NCI-H82 treated with DMSO at 0.1 percent for 48 hours (cell line): ENCODE measurements at regions not wholly inside any gene's neighbourhood (a gene's known extent, or its start where the extent isn't known, plus 50 kb on each side); places are given as distances from the start of the nearest gene placed in this dataset.
A peak's percentile ranks its signal among the peaks of the same experiment; 100 is the strongest.
"Not testable (repeated sequence)": the region's sequence is repeated elsewhere in the genome, so short reads cannot be mapped to it uniquely, and the experiment has no call there.

Experiments
- DNase-seq: peaks from one replicate; lab custom pipeline; 2025; ENCODE audit not compliant: unreplicated experiment; lab: John Stamatoyannopoulos, UW

DNA sequence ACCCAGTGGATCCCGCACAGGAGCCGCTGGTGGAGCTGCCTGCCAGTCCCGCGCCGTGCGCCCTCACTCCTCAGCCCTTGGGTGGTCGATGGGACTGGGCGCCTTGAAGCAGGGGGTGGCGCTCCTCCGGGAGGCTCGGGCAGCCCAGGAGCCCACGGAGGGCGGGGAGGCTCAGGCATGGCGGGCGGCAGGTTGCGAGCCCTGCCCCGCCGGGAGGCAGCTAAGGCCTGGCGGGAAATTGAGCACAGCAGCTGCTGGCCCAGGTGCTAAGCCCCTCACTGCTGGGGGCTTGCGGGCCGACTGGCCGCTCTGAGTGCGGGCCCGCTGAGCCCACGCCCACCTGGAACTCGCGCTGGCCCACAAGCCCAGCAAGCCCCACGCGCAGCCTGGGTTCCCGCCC, 127.1 kb upstream of the TMEM164 start:
- DNase-seq = no peak

DNA sequence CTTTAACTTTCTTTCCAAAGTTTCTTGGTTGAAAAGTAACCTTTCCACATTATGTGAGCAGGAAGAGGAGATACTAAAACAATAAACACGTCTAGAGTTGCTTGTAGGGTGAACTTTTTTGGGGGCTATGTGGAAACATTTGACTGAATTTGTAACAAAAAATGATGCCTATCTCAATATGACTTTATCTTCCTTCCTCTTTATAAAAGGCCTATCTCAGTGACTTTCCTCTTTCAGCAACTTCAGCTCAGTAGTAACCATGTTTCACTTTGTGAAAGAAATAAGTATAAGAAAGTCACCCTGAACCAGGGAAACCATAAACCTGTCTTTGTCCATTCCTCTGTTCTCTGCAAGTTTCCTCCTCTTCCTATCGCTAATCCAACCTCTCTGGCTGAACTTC, 124.7 kb upstream of the TMEM164 start:
- DNase-seq = no peak

DNA sequence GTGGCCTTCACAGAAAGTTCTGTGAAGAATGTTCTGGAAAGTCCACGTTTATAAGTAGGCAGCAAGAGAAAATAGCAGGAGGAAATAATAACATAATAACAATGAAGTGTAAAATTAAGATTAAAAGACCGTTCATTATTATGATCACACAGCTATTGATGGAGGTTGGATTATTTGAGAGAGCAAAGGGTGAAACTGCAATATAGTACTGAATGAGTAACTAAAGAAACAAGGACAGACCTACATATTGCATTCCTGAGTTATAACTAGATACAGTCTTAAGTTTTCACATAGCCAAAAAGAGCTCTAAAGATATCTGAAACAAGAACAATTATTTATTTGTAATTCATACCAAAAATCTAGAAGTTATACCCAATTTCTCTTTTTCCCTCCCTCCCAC, 122.9 kb upstream of the TMEM164 start:
- DNase-seq = no peak

DNA sequence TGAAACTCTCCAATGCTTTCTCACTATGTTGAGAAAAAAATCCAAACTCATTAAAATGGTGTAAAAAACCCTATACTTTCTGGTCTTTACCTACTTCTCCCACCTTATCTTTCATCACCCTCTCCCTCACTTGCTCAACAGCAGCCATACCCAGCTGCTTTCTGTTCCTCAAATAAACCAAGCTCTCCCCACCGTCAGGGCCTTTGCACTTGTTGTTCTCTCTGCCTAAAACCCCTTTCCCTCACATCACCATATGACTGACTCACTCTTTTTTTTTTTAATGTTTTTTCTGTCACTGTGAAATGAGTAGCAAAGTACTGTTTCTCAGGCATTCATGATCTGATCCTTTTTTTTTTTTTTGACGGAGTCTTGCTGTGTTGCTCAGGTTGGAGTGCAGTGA, 122.3 kb upstream of the TMEM164 start:
- DNase-seq = no peak

DNA sequence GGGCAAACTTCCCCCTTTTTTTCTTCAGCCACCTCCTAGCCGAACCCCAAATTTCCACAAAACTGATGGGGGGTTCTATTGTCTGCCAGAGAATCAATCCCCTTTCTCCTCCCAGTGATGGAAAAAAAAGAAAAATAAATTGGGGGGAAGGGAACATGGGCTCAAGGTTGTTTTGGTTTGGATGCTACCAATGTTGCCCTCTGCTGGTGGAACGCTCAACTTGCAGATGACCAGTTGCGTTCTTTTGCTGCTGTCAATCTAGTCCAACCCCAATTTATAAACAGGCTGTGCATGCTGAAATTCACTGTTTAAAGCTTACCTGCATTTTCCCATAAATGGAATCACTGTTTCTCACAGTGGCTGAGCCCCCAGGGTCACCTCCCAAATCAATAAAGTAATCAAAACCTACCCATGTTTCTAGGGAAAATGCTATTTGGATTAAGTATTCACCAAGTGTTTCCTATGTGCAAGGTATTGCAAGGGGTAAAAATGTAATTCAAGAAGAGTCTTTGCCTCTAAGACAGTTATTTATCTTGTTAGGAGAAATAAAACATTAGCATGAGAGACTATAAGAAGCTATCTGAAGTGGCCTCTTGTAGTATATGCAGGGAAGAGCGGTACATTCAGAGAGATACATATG, 116.7 kb upstream of the TMEM164 start:
- peak; percentile 25 for DNase-seq

DNA sequence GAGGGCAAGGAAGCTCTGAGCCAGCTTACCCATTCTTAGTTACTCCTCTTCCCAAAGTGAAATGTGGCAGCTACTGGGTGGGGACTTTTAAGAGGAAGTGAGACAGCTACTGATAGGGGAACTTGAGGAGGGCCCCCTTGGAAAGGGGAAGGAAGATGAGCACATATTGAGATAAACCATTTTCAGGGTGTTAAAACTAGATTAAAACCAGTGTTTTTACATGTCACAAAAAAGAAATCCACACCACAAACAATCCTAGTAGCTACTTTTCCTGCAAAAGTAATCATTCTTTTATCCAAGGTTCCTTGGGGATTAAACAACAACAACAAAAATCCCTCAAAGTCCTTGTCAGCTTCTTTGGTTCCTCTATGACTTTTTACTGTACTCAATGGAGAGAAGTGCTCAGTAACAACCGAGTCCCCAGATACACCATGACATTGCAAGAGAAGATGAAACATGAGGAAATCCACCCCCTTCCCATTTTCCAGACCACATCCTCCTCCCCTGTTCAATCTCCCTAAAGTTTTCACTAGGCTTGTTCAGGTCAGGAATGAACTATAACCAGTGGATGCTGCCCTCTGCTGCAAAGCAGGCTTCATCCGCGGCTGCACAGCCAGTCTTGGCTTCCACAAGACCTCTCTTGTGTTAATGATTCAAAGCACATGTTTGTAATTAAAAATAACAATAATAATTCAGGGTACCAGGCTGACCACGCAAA, 113.5 kb upstream of the TMEM164 start:
- no peak for DNase-seq

DNA sequence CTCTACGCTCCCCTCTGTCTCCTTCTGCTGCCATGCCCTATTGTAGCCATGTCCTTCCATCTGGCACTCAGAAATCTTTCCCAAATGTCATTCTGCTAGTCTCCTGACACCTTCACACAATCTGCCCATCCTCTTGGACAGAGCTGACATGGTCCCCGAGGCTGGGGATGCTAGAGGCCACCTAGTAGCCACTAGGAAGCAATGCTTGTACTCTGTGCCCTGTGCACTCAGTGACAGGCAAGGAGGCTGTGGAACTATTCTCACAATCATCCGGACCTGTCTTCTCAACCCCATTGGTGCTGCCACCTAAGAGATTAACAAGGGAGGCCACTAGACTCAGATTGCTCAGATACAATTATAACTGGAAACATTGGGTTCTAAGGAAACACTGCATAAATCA, 112.6 kb upstream of the TMEM164 start:
- DNase-seq = no peak

DNA sequence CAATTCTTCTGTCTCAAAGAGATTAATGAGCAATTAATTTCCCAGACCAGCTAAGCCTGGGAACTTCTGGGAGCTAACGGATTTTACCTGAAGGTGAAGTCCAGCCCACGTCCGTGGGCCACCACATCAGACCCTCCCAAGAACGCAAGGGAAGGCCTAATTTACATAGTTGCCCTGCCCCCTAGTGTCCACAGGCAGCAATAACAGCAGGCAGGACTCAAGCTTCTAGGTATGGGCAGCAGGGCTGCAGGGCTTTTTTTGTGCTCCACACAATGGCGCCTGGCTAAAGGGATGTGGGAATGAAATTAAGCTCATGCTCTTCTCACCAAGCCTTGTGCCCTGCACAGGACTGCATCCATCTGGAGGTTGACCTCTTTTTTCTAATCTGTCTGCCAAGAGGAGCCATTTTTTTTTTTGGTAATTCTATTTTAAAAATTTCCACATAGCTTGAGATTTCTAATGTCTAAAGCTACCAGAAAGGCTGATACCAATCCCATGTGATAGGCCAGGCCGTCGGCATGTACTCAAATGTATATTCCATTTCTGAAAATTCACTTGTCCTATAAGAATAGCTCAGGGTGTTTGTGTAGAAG, 111.9 kb upstream of the TMEM164 start:
- peak; percentile 27 for DNase-seq

DNA sequence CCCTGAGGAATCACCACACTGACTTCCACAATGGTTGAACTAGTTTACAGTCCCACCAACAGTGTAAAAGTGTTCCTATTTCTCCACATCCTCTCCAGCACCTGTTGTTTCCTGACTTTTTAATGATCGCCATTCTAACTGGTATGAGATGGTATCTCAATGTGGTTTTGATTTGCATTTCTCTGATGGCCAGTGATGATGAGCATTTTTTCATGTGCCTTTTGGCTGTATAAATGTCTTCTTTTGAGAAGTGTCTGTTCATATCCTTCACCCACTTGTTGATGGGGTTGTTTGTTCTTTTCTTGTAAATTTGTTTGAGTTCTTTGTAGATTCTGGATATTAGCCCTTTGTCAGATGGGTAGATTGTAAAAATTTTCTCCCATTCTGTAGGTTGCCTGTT, 106.9 kb upstream of the TMEM164 start:
- DNase-seq = not testable (repeated sequence)

DNA sequence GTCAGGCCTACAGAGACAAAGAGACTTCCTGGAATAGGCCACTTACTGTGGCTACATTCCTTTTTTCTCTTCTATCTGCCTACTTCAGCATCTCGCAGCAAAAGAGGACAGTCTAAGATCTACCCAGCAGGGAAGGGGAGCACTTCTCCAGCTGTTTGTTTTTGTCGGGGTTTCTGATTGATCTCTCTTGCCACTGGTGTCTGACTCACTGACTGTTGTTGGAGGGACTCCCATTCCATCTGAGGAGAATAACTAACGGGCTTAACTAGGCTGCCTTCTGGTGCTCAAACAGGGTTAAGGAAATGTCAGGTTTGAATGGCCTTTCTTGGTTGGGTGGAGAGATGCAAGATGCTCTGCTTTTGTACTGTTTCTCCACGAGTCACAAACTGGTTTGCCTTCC, 100.2 kb upstream of the TMEM164 start:
- DNase-seq = no peak

DNA sequence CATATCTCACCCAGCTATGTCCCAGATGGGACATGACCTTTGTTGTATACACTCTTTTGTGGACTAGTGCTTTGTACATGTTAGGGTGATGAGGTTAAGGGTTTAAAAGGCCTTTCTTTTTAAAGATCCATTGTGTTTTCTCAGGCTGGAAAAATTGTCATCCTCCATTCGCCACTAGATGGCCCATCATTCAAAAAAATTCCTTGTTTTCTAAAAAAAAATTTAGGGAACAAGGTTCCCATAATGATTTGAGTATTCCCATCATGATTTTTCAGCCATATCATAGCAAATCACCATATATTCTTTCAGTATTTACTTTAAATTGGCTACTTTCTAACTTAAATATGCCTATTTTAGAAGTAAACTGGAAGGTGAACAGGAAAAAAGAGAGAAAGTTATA, 91.9 kb upstream of the TMEM164 start:
- DNase-seq = no peak

DNA sequence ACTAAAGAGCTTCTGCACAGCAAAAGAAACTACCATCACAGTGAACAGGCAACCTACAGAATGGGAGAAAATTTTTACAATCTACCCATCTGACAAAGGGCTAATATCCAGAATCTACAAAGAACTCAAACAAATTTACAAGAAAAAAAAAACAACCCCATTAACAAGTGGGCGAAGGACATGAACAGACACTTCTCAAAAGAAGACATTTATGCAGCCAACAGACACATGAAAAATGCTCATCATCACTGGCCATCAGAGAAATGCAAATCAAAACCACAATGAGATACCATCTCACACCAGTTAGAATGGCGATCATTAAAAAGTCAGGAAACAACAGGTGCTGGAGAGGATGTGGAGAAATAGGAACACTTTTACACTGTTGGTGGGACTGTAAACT, 89.9 kb upstream of the TMEM164 start:
- not testable (repeated sequence) for DNase-seq

DNA sequence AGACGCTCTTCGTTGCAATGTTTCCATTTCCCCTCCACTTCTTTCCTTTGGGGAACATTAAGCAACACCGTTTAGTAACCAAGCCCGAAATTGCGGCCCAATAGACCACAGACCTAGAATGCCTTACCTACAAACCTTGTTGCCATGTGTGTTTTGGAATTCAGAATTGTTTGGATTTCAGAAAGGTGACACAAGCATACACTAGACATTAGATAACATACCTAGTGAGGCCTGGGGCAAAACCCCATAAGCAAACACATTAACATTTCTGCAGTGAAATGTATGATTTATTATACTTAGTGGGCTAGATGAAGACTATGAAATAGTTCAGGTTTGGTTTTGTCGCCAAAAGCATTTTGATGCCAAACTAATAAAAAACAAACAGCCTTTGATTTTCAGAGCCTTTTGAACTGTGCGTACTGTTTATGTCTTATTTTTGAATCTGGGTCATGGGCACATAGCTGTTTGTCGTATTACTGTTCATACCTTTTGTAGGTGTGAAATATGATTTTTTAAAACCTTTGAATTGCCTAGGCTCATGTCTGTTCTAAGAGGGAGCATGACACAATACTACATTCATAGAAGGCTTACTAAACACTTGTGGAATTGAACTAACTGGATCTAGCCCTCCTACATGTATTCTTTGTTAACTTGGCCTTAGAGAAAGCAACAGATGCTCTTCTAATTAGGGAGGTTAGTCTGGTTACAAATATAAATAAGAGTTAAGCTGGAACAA, 88.6 kb upstream of the TMEM164 start:
- DNase-seq = no peak

DNA sequence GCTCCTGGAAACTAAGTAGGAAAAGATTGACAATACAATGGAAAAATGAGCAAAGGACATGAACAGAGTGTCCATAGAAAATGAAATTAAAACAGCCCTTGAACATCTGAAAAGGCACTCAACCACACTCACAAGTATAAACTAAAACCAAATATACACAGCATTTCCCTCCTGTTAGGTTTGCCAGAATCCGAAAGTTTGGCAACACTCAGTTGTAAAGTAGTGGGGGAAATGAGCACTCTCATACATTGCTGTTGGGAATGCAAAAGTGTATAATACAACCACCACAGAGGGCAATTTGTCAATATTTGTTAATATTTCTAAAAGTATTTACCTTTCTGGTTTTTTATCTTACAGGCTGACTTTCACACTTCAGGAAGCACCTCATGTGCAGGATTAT, 84.2 kb upstream of the TMEM164 start:
- DNase-seq = no peak

DNA sequence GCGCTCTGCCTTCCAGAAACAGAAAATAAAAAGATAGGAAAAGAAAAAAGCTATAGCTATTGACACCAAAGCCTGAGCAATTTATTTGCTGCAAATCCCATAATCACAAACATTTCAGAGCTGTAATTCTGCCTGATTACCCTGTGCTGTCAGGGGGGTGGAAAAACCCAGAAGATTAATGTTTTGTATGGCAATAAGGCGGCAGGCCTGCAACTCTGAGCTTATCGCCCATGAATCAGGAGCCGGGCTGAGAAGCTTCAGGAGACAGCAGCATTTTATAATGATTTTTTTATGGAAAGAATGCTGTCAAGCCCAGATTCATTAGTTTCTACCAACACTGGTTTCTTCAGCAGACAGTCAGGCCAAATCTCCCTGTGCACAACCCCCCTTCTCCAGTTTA, 82.6 kb upstream of the TMEM164 start:
- peak; percentile 68 for DNase-seq

DNA sequence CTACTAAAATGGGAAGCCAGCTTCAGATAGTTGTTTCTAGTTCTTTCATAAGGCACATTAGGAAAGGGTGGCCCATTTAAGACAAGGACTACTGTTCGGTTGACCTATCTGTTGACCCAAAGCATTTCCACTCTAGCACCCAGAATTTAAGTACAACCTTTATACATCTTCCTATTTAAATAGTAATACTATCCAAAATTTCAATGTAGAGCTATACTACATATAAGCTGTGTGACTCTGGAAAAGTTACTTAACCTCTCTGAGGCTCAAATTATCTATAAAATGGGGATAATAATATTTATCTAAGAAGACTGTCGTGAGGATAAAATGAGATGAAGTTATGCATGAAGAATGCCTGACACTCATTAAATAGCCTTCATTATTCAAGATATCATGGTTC, 82.0 kb upstream of the TMEM164 start:
- no peak for DNase-seq

DNA sequence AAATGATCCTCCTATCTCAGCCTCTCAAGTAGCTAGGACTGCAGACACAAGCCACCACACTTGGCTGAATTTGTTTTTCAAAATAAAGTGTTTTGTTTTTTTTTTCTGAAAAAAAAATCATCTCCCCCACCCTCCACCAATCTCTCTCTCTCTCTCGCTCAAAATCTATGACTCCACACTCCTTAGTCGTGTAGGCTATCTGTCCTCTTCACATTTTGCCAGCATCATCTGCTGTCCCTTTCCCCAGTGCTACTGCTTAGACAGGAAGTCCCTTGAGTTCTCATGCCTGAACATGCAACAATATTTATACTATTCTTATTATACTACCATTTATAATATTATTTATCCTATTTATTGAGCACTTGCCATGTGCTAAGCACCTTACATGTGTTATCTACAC, 80.7 kb upstream of the TMEM164 start:
- DNase-seq = no peak

DNA sequence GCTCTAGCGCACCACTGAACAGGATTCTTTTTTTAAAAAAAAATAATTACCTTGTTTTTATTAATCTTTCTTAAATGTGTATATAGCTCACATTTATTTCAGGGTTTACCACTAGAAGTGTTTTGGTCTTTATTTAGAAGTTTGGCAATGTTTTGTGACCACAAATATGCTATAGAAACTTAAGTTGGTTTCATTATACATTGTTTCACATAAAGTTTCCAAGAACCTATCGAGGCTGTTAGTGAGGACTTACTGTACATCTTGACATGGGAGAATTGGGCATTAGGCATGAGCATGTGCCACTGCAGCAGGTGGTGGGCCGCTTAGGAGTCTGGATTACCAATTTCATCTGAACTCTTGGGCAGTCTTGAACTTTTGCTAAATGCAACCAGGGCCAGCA, 77.9 kb upstream of the TMEM164 start:
- not testable (repeated sequence) for DNase-seq

DNA sequence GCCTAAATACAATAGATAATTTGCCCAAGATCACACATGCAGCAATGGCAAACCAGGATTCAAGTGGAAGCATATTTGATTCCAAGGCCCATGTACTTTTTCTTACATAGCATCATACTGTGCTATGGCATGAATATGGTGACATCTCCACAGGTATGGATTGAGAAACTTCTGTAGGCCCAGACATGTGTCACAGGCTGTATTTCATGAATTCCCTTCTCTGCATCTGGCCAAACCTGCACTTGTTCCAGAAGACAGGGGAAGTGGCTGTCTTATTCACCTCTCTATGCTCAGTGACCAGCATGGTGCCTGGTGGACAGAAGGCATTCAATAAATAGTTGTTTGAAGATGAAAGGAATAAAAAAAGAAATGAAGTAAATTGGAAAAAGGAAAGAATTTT, 77.3 kb upstream of the TMEM164 start:
- DNase-seq = no peak

DNA sequence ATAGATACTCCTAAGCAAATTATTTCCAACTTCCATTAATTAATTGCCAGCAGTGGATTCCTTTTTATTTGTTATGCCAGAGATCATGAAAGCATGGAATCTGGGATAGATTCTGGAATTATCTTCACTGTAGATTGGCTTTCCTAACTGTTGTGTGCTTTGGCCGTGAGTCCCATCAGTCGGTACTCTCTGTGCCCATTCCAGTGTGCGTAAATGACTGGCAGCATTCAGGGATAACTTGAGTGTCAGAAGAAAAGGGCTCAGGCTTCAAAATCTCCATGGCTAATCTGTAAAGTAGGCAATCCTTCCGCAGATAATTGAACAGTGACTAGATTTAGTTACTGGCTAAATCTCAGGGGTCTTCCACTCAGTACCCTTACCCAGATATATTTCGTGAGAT, 76.8 kb upstream of the TMEM164 start:
- no peak for DNase-seq

DNA sequence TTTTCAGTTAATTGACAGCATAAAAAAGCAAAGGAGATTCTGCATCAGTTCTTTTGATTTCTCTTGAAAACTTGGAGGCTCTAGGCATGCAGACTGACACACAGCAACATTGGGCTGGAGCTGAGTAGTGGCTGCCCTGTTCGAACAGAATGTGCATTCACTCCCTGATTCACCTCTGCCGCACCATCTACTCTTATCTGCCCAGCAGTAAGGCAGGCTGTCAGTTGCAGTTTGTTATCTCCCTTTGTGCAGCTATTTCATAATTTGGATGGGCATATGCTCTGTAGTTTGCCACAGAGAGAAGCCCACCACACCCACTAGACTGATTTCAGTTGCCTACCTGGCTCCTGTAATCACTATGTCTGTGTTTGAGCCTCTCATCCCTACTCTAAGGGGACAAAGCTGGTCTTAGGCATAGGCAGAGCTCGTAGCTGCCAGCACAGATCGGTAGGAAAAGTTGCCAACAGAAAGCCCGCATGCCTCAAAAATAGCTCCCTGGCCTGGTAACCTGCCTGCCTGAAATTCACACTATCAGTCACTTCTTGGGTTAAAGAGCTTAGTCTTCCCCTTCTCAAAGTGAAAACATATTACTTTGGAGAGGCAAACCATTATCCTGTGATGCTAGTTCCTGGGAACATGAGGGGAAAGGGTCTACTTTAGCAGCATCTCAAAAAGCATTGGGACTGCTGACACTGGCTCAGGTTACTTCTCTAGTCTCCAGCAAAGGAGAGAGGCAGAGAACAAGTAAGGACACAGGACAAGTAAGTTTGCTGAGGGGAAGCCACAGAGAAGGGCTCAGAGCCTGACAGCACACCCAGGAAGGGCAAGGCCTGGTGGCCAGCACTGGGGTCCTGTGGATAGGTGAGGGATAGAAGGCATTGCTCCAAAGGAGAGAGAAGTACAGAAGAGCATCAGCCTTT, 75.9 kb upstream of the TMEM164 start:
- DNase-seq = no peak
